Type B pancreatic cell (in vitro differentiated cells): ENCODE measurements at regions not wholly inside any gene's neighbourhood (a gene's known extent, or its start where the extent isn't known, plus 50 kb on each side); places are given as distances from the start of the nearest gene placed in this dataset.

Source experiments
- DNase-seq: peaks from one replicate; pipeline ENCODE4 v3.0.0; 2021; ENCODE audit warnings: mixed read lengths; ENCODE audit not compliant: unreplicated experiment; ENCODE audit errors: extremely low spot score
- H3K27ac Mint-ChIP-seq: 2 replicates; pipeline ENCODE4 v1.8.0; 2021; ENCODE audit warnings: mild to moderate bottlenecking, mixed read lengths
- H3K27me3 Mint-ChIP-seq: 2 replicates; pipeline ENCODE4 v1.8.0; 2021; ENCODE audit warnings: mixed read lengths
- H3K36me3 Mint-ChIP-seq: 2 replicates; pipeline ENCODE4 v1.8.0; 2021; ENCODE audit warnings: mixed read lengths
- H3K4me1 Mint-ChIP-seq: one replicate; pipeline ENCODE4 v1.8.0; 2021; ENCODE audit warnings: mixed read lengths; ENCODE audit not compliant: unreplicated experiment
- H3K4me3 Mint-ChIP-seq: 2 replicates; pipeline ENCODE4 v1.8.0; 2021; ENCODE audit warnings: mild to moderate bottlenecking, mixed read lengths
- H3K9me3 Mint-ChIP-seq: 2 replicates; pipeline ENCODE4 v1.8.0; 2021; ENCODE audit warnings: mixed read lengths
- CTCF ChIP-seq: fragments of 200-600 bp; sonication (generic); conservative IDR thresholded peaks from 2 replicates; pipeline ENCODE4 v1.5.0; 2021; ENCODE audit warnings: antibody characterized with exemption, mild to moderate bottlenecking

DNA sequence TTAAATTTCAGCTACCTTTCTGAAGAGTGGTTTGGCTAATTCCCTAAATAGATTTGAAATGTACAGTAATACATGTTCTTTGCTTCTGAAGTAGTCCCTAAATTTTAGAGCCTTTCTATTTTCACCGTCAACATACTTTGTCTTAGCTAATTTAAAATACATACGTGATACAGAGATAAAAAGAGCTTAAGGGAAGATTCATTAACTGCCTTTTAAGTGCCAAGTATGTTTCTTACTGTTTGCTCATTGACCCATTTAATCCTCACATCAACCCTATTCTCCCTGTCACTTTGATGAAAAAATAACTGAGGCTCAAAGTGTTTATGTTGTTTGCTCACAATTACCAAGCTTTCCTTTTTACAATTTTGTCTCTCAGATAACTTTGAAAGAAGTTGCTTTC lies 118.6 kb upstream of the CDH7 start:
- TF ChIP-seq CTCF: no peak
- Mint-ChIP-seq H3K36me3 (no peaks in the 10 kb centered on the region), H3K4me3 (no peak overlapping the region), H3K9me3 (no peaks in the 10 kb centered on the region), H3K27ac (no peak overlapping the region), H3K27me3 (peaks cover 3% of the 10 kb centered on the region), H3K4me1 (no peaks in the 10 kb centered on the region)
- DNase-seq: no peak

DNA sequence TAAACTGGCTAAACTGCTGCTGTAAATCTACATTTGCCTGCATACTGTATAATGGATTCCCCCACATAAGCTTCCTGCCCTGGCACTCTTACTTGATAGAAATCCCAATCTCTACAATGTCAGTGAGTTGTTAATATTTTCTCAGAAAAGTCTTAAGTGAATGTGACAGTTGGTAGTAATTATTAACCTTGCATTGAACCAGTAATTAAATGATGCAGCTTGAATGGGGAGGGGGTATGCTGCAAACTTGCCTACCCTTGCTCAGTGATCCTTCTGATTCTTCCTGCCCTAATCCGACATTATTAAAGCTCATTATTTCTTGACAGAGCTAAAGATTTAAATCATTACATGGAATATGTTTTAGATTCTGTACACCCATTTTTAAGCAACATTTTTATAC lies 119.0 kb upstream of the CDH7 start:
- Mint-ChIP-seq H3K4me3 (no peak overlapping the region), H3K36me3 (no peaks in the 10 kb centered on the region), H3K4me1 (no peaks in the 10 kb centered on the region), H3K27me3 (peaks cover 3% of the 10 kb centered on the region), H3K9me3 (no peaks in the 10 kb centered on the region), H3K27ac (no peak overlapping the region)
- no peak for DNase-seq
- TF ChIP-seq CTCF: no peak

GRCh38 chr18:65628390-65628789 lies 122.4 kb upstream of the CDH7 start:
- no peak overlapping the region for H3K27ac Mint-ChIP-seq
- TF ChIP-seq CTCF: no peak
- H3K4me1 Mint-ChIP-seq: no peaks in the 10 kb centered on the region
- H3K27me3 Mint-ChIP-seq: no peaks in the 10 kb centered on the region
- no peaks in the 10 kb centered on the region for H3K9me3 Mint-ChIP-seq
- no peak overlapping the region for H3K4me3 Mint-ChIP-seq
- DNase-seq: no peak
- no peaks in the 10 kb centered on the region for H3K36me3 Mint-ChIP-seq

GRCh38 chr18:65623676-65624075 lies 127.1 kb upstream of the CDH7 start:
- Mint-ChIP-seq H3K27ac (no peak overlapping the region), H3K4me1 (peaks cover 9% of the 10 kb centered on the region), H3K9me3 (no peaks in the 10 kb centered on the region), H3K4me3 (no peak overlapping the region), H3K36me3 (no peaks in the 10 kb centered on the region), H3K27me3 (no peaks in the 10 kb centered on the region)
- no peak for TF ChIP-seq CTCF
- no peak for DNase-seq

DNA sequence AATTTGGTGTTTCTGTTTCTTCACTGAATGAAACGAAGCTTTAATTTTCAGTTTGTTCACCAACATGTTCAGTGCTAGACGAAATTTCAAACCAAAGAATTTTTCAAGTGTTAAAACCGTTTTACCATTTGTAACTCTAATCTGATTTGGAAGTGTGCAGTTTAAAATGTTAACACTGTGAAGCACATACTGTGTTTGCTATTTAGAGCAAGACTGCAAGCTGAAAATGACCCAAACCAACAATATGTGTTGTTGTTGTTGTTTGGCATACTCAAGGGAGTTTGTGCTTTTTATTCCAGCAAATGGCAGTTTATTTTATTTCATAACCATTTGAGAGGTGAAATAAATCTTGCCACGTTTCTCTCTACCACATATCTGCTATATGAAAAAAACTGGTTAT lies 128.4 kb upstream of the CDH7 start:
- H3K27me3 Mint-ChIP-seq: no peaks in the 10 kb centered on the region
- H3K36me3 Mint-ChIP-seq: no peaks in the 10 kb centered on the region
- peaks cover 9% of the 10 kb centered on the region for H3K4me1 Mint-ChIP-seq
- H3K9me3 Mint-ChIP-seq: no peaks in the 10 kb centered on the region
- H3K4me3 Mint-ChIP-seq: no peak overlapping the region
- DNase-seq: no peak
- no peak overlapping the region for H3K27ac Mint-ChIP-seq
- TF ChIP-seq CTCF: no peak

DNA sequence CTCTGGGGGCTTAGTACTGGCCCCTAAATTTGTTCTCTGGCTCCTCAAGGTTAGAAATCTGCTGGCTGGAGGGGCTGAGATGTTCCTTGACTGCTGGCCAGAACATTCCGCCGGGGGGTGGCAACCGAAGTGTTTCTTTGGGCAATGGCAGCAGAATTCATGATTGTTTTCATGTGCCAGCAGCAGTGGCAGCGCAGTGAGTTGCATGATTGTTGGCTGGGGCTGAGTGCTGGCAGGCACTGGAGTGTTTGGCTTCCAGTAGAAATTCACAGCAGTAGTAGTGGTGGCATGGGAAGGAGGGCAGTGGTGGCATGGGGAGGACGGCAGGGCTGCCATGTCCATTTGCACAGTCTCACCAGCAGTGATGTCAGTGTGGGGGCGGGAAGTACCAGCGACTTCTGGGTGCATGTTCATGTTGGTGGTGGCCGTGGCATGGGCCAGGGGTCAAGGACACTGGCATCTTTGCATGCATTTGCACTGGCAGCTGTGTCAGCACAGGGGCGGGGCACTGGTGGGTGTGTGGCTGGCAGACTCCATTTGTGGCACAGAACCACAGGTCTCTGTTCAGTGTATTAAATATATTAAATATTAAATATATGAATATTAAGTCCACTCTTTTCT lies 130.6 kb upstream of the CDH7 start:
- Mint-ChIP-seq H3K36me3 (no peaks in the 10 kb centered on the region), H3K27me3 (no peaks in the 10 kb centered on the region), H3K4me3 (no peak overlapping the region), H3K4me1 (peaks cover 9% of the 10 kb centered on the region), H3K27ac (no peak overlapping the region), H3K9me3 (no peaks in the 10 kb centered on the region)
- TF ChIP-seq CTCF: no peak
- DNase-seq: no peak
